ENCODE measurements at regions not wholly inside any gene's neighbourhood (a gene's known extent, or its start where the extent isn't known, plus 50 kb on each side); places are given as distances from the start of the nearest gene placed in this dataset.
"Not testable (repeated sequence)": the region's sequence is repeated elsewhere in the genome, so short reads cannot be mapped to it uniquely, and the experiment has no call there.

GRCh38 chr14:81751198-81751597, 217.5 kb upstream of the SEL1L start:
- no peak for DNase-seq (ENCODE audit: low read depth in 3 of 3)

GRCh38 chr14:81759541-81759940, 225.9 kb upstream of the SEL1L start:
- no peak for DNase-seq (ENCODE audit: low read depth in 3 of 3)

- no peak for DNase-seq (ENCODE audit: low read depth in 3 of 3)
Measured at GRCh38 chr14:81765651-81766275, 232.1 kb upstream of the SEL1L start.

- no peak for DNase-seq (ENCODE audit: low read depth in 3 of 3)
Measured at GRCh38 chr14:81766321-81766915, 232.8 kb upstream of the SEL1L start.

- DNase-seq (ENCODE audit: low read depth in 3 of 3), result no peak
Measured at GRCh38 chr14:81767266-81767995, 233.8 kb upstream of the SEL1L start.

GRCh38 chr14:81771651-81772275, 238.1 kb upstream of the SEL1L start:
- DNase-seq (ENCODE audit: low read depth in 3 of 3), result no peak

GRCh38 chr14:81772381-81772780, 238.7 kb upstream of the SEL1L start:
- no peak for DNase-seq (ENCODE audit: low read depth in 3 of 3)

- no peak for DNase-seq (ENCODE audit: low read depth in 3 of 3)
Measured at GRCh38 chr14:81776531-81776930, 242.9 kb upstream of the SEL1L start.

GRCh38 chr14:81781798-81782197, 248.1 kb upstream of the SEL1L start:
- DNase-seq (ENCODE audit: low read depth in 3 of 3), result not testable (repeated sequence)

- DNase-seq (ENCODE audit: low read depth in 3 of 3), result no peak
Measured at GRCh38 chr14:81784084-81784483, 250.4 kb upstream of the SEL1L start.

- no peak for DNase-seq (ENCODE audit: low read depth in 3 of 3)
Measured at GRCh38 chr14:81797315-81797714, 263.7 kb upstream of the SEL1L start.

GRCh38 chr14:81801921-81802320, 268.3 kb upstream of the SEL1L start:
- no peak for DNase-seq (ENCODE audit: low read depth in 3 of 3)

- no peak for DNase-seq (ENCODE audit: low read depth in 3 of 3)
Measured at GRCh38 chr14:81802341-81802740, 268.7 kb upstream of the SEL1L start.

- no peak for DNase-seq (ENCODE audit: low read depth in 3 of 3)
Measured at GRCh38 chr14:81805785-81806184, 272.1 kb upstream of the SEL1L start.

GRCh38 chr14:81811705-81812269, 278.1 kb upstream of the SEL1L start:
- DNase-seq (ENCODE audit: low read depth in 3 of 3), result no peak

- DNase-seq (ENCODE audit: low read depth in 3 of 3), result no peak
Measured at GRCh38 chr14:81818271-81818670, 284.6 kb upstream of the SEL1L start.

- no peak for DNase-seq (ENCODE audit: low read depth in 3 of 3)
Measured at GRCh38 chr14:81819344-81819743, 285.7 kb upstream of the SEL1L start.

- DNase-seq (ENCODE audit: low read depth in 3 of 3), result no peak
Measured at GRCh38 chr14:81819910-81820309, 286.3 kb upstream of the SEL1L start.

GRCh38 chr14:81826081-81826480, 292.4 kb upstream of the SEL1L start:
- no peak for DNase-seq (ENCODE audit: low read depth in 3 of 3)

GRCh38 chr14:81829447-81829846, 295.8 kb upstream of the SEL1L start:
- DNase-seq (ENCODE audit: low read depth in 3 of 3), result no peak

- no peak for DNase-seq (ENCODE audit: low read depth in 3 of 3)
Measured at GRCh38 chr14:81831128-81831820, 297.6 kb upstream of the SEL1L start.

- DNase-seq (ENCODE audit: low read depth in 3 of 3), result no peak
Measured at GRCh38 chr14:81834308-81834707, 300.7 kb upstream of the SEL1L start.
